HepG2 (cell line): ENCODE measurements at regions not wholly inside any gene's neighbourhood (a gene's known extent, or its start where the extent isn't known, plus 50 kb on each side); places are given as distances from the start of the nearest gene placed in this dataset.

Experiments
- ATAC-seq: fragments of 200-7000 bp; cut with Tn5 transposase; 3 replicates; pipeline ENCODE4 v1.9.1; 2020; ENCODE audit warnings: mild to moderate bottlenecking, moderate library complexity
- BruUV-seq: library from RNA; stranded (reverse); fragments of 400-500 nt; replicated peaks from 2 replicates; lab custom pipeline; 2021; lab: Mats Ljungman, UMichigan
- CTCF ChIA-PET: fragments of 300-600 bp; formaldehyde crosslinking; extraction: SDS; loops from one replicate; lab custom pipeline; 2021; ENCODE audit warnings: low total read pairs, inconsistent platforms, low intra/inter-chr PET ratio; lab: Yijun Ruan, JAX
- POLR2A ChIA-PET: fragments of 350-600 bp; sonication (Branson Sonifier 250); formaldehyde crosslinking; loops from one replicate; lab custom pipeline; 2020; ENCODE audit warnings: antibody characterized with exemption, inconsistent platforms; lab: Yijun Ruan, JAX
- DNase-seq: peaks from one replicate; pipeline ENCODE4 v3.0.0-alpha.2; 2015; ENCODE audit warnings: low spot score
- FAIRE-seq: peaks from 3 replicates; lab custom pipeline; 2011; peaks lifted over from hg19 to GRCh38; lab: Jason Lieb, UNC
- H2AFZ ChIP-seq: one replicate; pipeline ENCODE4 v1.6.1; 2011; ENCODE audit warnings: low read length, inconsistent platforms
- H3K27ac ChIP-seq: fragments of 300-600 bp; 3 replicates; pipeline ENCODE4 v1.8.0; 2011; ENCODE audit warnings: mixed run types, mild to moderate bottlenecking, mixed read lengths, low read length, inconsistent platforms; ENCODE audit not compliant: insufficient read depth; ENCODE audit errors: extremely low read length
- H3K27me3 ChIP-seq, 2 experiments: fragments of 200-600 bp in 1 of 2; 2 replicates in 1 of 2; 3 replicates in 1 of 2; pipeline versions ENCODE4 v1.6.0 to v1.8.0; 2011; ENCODE audit warnings: low read length in 2 of 2, mild to moderate bottlenecking in 2 of 2, moderate library complexity in 2 of 2, inconsistent platforms in 1 of 2; ENCODE audit not compliant: insufficient read depth in 2 of 2, control insufficient read depth in 1 of 2
- H3K36me3 ChIP-seq, 2 experiments: fragments of 200-600 bp in 1 of 2; replicated peaks in 1 of 2; 2 replicates in 1 of 2; 3 replicates in 1 of 2; pipeline versions ENCODE4 v1.5.1 to v1.8.0; 2011; ENCODE audit warnings: low read length in 2 of 2, inconsistent platforms in 1 of 2; ENCODE audit not compliant: insufficient read depth in 2 of 2, control insufficient read depth in 1 of 2
- H3K4me1 ChIP-seq: 2 replicates; pipeline ENCODE4 v1.5.1; 2012; ENCODE audit warnings: low read length, inconsistent platforms; ENCODE audit not compliant: insufficient read depth
- H3K4me2 ChIP-seq: 2 replicates; pipeline ENCODE4 v1.6.0; 2011; ENCODE audit warnings: low read depth, low read length, inconsistent platforms
- H3K4me3 ChIP-seq, 3 experiments: fragments of 200-600 bp in 1 of 3; sonication (generic), shearing (Covaris generic) in 1 of 3; replicated peaks in 1 of 3; 2 replicates each; pipeline ENCODE4 v1.5.1; 2011 to 2016; ENCODE audit warnings: low read length in 3 of 3, inconsistent platforms in 2 of 3, low read depth in 2 of 3, mild to moderate bottlenecking in 2 of 3, control low read depth in 1 of 3, mixed read lengths in 1 of 3; ENCODE audit not compliant: insufficient read depth in 1 of 3
- H3K79me2 ChIP-seq: one replicate; pipeline ENCODE4 v1.6.1; 2011; ENCODE audit warnings: low read length, inconsistent platforms; ENCODE audit not compliant: insufficient read depth
- H3K9ac ChIP-seq: 2 replicates; pipeline ENCODE4 v1.6.0; 2011; ENCODE audit warnings: mild to moderate bottlenecking, low read depth, low read length, inconsistent platforms; ENCODE audit not compliant: insufficient read depth
- H3K9me3 ChIP-seq: 2 replicates; pipeline ENCODE4 v1.5.1; 2012; ENCODE audit warnings: mild to moderate bottlenecking, low read length
- H4K20me1 ChIP-seq: 2 replicates; pipeline ENCODE4 v1.6.0; 2011; ENCODE audit warnings: inconsistent platforms, mild to moderate bottlenecking, low read length, moderate library complexity; ENCODE audit not compliant: insufficient read depth
- EZH2 ChIP-seq: conservative IDR thresholded peaks from 2 replicates; pipeline ENCODE4 v1.6.1; 2012; ENCODE audit warnings: mild to moderate bottlenecking, low read depth, low read length, moderate library complexity
- HNF4A ChIP-seq: sonication (generic); formaldehyde crosslinking; IDR thresholded peaks from 2 replicates; pipeline ENCODE4 v1.4.0; 2020; ENCODE audit warnings: missing genetic modification reagents
- MLLT10 ChIP-seq: sonication (generic); formaldehyde crosslinking; IDR thresholded peaks from 2 replicates; pipeline ENCODE4 v1.4.0; 2020; ENCODE audit warnings: missing genetic modification reagents
- RFX5 ChIP-seq: IDR thresholded peaks from 2 replicates; pipeline ENCODE4 v1.6.1; 2011; ENCODE audit warnings: low read depth, low read length, improper control_type of control experiment
- SSRP1 ChIP-seq: IDR thresholded peaks from 2 replicates; pipeline ENCODE4 v1.6.1; 2016; ENCODE audit warnings: control low read depth
- ZBTB40 ChIP-seq, 2 experiments: fragments of 450-650 bp in 1 of 2; sonication (generic) in 1 of 2; formaldehyde crosslinking in 1 of 2; IDR thresholded peaks; 2 replicates each; pipeline versions ENCODE4 v1.6.1 to v1.8.0; 2016 to 2022; ENCODE audit warnings: antibody characterized with exemption in 1 of 2, mild to moderate bottlenecking in 1 of 2, missing genetic modification reagents in 1 of 2
- ZFP41 ChIP-seq: sonication (generic); formaldehyde crosslinking; IDR thresholded peaks from 2 replicates; pipeline ENCODE4 v1.4.0; 2020; ENCODE audit warnings: mild to moderate bottlenecking, missing genetic modification reagents, borderline replicate concordance
- ZNF138 ChIP-seq: sonication (generic); formaldehyde crosslinking; IDR thresholded peaks from 2 replicates; pipeline ENCODE4 v1.5.0; 2020; ENCODE audit warnings: mild to moderate bottlenecking, low read depth, missing genetic modification reagents
- ZNF30 ChIP-seq: sonication (generic); formaldehyde crosslinking; IDR thresholded peaks from 2 replicates; pipeline ENCODE4 v1.5.0; 2020; ENCODE audit warnings: mild to moderate bottlenecking, missing genetic modification reagents
- ZNF891 ChIP-seq: sonication (generic); formaldehyde crosslinking; IDR thresholded peaks from 2 replicates; pipeline ENCODE4 v1.5.0; 2020; ENCODE audit warnings: mild to moderate bottlenecking, missing genetic modification reagents
- WGBS: methylation state at CpG from one replicate; pipeline ENCODE4 v1.1.6; 2017; ENCODE audit warnings: low lambda C conversion rate; 5-methylcytosine and 5-hydroxymethylcytosine counted together
- in situ Hi-C: cut with HindIII; loops from 2 replicates; pipeline ENCODE4 v1.10.0; 2017; ENCODE audit warnings: low pct_unique_long_range_greater_than_20kb; ENCODE audit not compliant: extremely low pct_ligation_motif_present
- intact Hi-C: fragments of 100-400 bp; cut with micrococcal nuclease; formaldehyde crosslinking; loops from one replicate; pipeline ENCODE4 v1.10.0; 2022; ENCODE audit not compliant: unreplicated experiment

GRCh38 chr2:47237375-47238334 lies 61.3 kb upstream of the CALM2 start (continued):
- no peak for TF ChIP-seq ZNF891 (CRISPR knock-in tag)
- TF ChIP-seq HNF4A (CRISPR knock-in tag): no peak
- no peak for TF ChIP-seq ZFP41
- no peak for TF ChIP-seq SSRP1 (CRISPR knock-in tag)

GRCh38 chr2:47236503-47237215 lies 60.3 kb upstream of the CALM2 start:
- CTCF ChIA-PET: no interaction called here
- Histone ChIP-seq H2AFZ (no peak overlapping the region), H3K9ac (no peak overlapping the region), H3K27me3 (peaks cover 9 to 60% of the 10 kb centered on the region in 2 experiments; a peak in 4 of 5 replicates), H4K20me1 (no peaks in the 10 kb centered on the region), H3K36me3 (no peaks in the 10 kb centered on the region), H3K79me2 (no peaks in the 10 kb centered on the region), H3K4me1 (peaks cover 30% of the 10 kb centered on the region), H3K9me3 (no peaks in the 10 kb centered on the region), H3K4me3 (no peak overlapping the region), H3K4me2 (no peak overlapping the region), H3K27ac (no peak overlapping the region)
- DNase-seq (no peak), FAIRE-seq (no peak), ATAC-seq (peak; percentile 36; the same call in 2 of the 3 replicates)
- TF ChIP-seq ZBTB40 (IDR thresholded peaks at IDR 0.05): no peak
- no peak for TF ChIP-seq ZBTB40 (CRISPR knock-in tag; IDR thresholded peaks at IDR 0.05)
- no peak for TF ChIP-seq ZNF138 (CRISPR knock-in tag)
- no peak for TF ChIP-seq MLLT10 (CRISPR knock-in tag)
- TF ChIP-seq RFX5: no peak
- TF ChIP-seq ZNF30 (CRISPR knock-in tag): no peak
- 0 out of 2 replicates have a peak, but pooled peaks have one; percentile 37 for TF ChIP-seq EZH2
- no TSS peak for BruUV-seq
- POLR2A ChIA-PET: no interaction called here
- 17% methylated on average over 2 of the region's 2 CpGs for WGBS
- intact Hi-C loops: no loop called here
- in situ Hi-C loops: no loop called here
